Rectal smooth muscle tissue (tissue), 1 donor: ENCODE measurements at regions not wholly inside any gene's neighbourhood (a gene's known extent, or its start where the extent isn't known, plus 50 kb on each side); places are given as distances from the start of the nearest gene placed in this dataset.

Experiments
- H3K27ac ChIP-seq: one replicate; pipeline ENCODE4 v1.7.0; 2013; ENCODE audit warnings: low read depth, low read length, inconsistent platforms
- H3K27me3 ChIP-seq: one replicate; pipeline ENCODE4 v1.7.0; 2013; ENCODE audit warnings: low read length; ENCODE audit not compliant: control insufficient read depth, insufficient read depth
- H3K36me3 ChIP-seq: one replicate; pipeline ENCODE4 v1.7.0; 2013; ENCODE audit warnings: low read length; ENCODE audit not compliant: control insufficient read depth, insufficient read depth
- H3K4me1 ChIP-seq: one replicate; pipeline ENCODE4 v1.7.0; 2013; ENCODE audit warnings: low read length; ENCODE audit not compliant: control insufficient read depth, insufficient read depth
- H3K4me3 ChIP-seq: one replicate; pipeline ENCODE4 v1.7.0; 2013; ENCODE audit warnings: low read length
- H3K9ac ChIP-seq: one replicate; pipeline ENCODE4 v1.7.0; 2013; ENCODE audit warnings: low read length

DNA sequence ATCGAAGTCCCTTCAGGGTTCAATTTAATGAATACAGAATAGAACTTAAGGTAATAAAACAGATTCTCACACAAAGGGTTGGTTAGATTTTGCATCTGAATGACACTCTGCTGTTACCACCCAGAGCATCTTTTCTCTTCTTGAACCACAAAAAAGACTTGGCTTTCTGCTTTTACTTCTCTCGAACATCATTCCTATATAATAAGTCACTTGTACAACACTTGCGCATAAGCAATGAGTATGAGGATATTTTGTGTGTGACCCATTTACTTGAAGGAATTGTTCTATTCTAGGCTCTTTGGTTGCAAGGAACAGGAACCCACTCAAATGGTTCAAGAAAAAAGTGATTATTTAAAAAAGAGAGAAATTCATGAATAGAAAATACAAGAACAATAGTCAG lies 126.2 kb downstream of the NUP35 start:
- H3K4me3 ChIP-seq: no peak overlapping the region
- H3K27ac ChIP-seq: no peak overlapping the region
- no peak overlapping the region for H3K9ac ChIP-seq
- H3K27me3 ChIP-seq: no peaks in the 10 kb centered on the region
- no peaks in the 10 kb centered on the region for H3K4me1 ChIP-seq
- H3K36me3 ChIP-seq: no peaks in the 10 kb centered on the region

DNA sequence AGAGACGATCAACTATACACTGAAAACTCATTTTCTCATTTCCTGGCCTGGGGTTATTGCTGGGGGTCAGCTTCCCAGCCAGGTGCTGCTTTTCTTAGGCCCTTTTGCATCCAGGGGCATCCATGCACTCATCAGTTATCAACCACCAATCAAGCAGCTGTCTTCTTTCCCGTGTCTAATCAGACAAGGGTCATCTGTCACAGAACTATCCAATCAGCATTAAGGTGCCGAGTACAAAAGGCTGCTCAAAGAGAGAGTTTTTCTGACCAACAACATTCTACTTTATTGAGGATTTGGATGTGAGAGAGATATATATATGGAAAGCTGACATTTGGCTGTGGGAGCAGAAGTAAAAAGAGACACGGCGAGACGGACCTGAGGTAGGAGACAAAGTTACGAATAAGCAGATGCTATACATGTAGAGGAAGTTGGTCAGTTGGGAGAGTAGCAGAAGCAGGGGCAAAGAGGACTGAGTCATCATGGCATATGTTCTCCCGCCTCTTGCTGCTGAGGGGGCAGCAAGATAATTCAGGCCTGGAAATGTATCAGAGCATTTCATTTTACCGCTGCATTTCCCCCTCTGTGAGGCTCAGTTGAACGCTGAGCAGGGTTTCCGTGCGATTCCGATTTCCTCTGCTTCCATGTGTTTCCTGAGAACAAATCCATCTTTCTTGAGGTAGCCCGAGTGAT lies 129.3 kb downstream of the NUP35 start:
- Histone ChIP-seq H3K9ac (no peak overlapping the region), H3K27ac (no peak overlapping the region), H3K4me1 (no peaks in the 10 kb centered on the region), H3K4me3 (no peak overlapping the region), H3K36me3 (no peaks in the 10 kb centered on the region), H3K27me3 (no peaks in the 10 kb centered on the region)

DNA sequence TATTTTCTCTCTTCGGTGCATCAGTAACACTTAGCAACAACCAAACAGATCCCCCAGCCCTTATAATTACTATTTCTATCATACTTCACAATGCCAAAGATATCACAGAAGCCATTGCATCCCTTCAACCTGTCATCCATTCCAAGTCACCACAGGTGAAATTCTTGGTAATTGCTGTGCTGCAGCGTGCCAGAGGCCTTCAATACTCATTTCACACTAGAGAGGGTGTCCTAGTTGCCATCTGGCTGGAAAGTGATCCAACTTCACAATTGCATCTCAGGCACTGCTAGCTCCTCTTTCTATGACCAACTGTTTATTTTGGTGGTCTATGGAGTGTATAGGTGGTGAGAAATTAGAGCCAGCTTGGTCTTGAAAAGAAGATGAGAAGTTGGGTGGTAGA lies 131.2 kb downstream of the NUP35 start:
- Histone ChIP-seq H3K36me3 (no peaks in the 10 kb centered on the region), H3K27ac (no peak overlapping the region), H3K27me3 (no peaks in the 10 kb centered on the region), H3K9ac (no peak overlapping the region), H3K4me3 (no peak overlapping the region), H3K4me1 (no peaks in the 10 kb centered on the region)

DNA sequence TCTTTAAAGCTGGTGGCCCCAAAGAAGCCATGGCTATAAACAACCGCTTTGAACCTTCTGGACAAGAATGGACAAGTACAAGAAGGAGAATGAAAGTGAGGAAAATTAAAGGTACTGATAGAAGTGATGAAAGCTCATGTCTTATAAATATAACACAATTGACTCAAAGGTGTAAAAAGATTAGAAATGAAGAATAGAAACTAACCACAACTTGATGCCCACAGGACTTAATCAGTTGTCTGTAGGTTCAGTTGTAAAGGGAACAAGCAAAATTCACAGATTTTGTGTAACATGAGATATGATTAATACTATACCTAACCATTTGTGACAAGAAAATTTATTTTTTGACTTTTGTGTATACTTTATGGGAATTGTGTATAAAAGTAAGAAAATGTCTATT lies 135.7 kb downstream of the NUP35 start:
- Histone ChIP-seq H3K27ac (no peak overlapping the region), H3K27me3 (no peaks in the 10 kb centered on the region), H3K4me3 (no peak overlapping the region), H3K9ac (no peak overlapping the region), H3K36me3 (no peaks in the 10 kb centered on the region), H3K4me1 (no peaks in the 10 kb centered on the region)

DNA sequence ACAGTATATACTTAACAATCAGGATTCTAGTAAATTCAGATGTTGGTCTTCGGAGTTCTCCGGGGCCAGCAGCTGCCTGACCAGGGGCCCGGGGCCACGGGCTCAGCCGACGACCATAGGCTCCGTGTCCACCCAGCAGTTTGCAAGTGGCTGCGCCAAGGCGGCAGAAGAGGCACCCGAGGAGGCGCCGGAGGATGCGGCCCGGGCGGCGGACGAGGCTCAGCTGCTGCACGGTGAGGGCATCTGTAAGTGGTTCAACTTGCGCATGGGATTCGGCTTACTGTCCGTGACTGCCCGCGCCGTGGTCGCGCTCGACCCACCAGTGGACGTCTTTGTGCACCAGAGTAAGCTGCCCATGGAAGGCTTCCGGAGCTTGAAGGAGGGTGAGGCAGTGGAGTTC lies 136.3 kb downstream of the NUP35 start:
- Histone ChIP-seq H3K27me3 (no peaks in the 10 kb centered on the region), H3K9ac (no peak overlapping the region), H3K4me1 (no peaks in the 10 kb centered on the region), H3K4me3 (no peak overlapping the region), H3K36me3 (no peaks in the 10 kb centered on the region), H3K27ac (no peak overlapping the region)

DNA sequence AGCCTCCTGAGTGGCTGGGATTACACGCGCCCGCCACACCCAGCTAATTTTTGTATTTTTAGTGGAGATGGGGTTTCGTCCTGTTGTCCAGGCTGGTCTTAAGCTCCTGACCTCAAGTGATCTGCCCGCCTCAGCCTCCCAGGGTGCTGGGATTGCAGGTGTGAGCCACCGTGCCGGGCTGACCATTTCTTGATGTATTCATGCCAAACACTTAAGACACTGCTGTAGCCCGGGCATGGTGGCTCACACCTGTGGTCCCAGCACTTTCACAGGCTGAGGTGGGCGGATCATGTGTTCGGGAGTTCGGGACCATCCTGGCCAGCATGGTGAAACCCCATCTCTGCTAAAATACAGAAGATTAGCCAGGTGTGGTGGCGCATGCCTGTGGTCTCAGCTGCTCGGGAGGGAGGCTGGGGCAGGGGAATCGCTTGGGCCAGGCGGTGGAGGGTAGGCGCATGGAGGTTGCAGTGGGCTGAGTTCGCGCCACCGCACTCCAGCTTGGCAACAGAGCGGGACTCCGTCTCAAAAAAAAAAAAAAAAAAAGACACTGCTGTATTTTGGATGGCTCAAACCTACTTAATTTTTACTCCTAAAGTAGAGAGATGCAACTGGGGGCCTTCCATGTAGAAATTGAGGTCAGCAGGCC lies 140.8 kb downstream of the NUP35 start:
- no peak overlapping the region for H3K4me3 ChIP-seq
- H3K4me1 ChIP-seq: no peaks in the 10 kb centered on the region
- H3K27ac ChIP-seq: no peak overlapping the region
- no peak overlapping the region for H3K9ac ChIP-seq
- H3K36me3 ChIP-seq: no peaks in the 10 kb centered on the region
- H3K27me3 ChIP-seq: no peaks in the 10 kb centered on the region

DNA sequence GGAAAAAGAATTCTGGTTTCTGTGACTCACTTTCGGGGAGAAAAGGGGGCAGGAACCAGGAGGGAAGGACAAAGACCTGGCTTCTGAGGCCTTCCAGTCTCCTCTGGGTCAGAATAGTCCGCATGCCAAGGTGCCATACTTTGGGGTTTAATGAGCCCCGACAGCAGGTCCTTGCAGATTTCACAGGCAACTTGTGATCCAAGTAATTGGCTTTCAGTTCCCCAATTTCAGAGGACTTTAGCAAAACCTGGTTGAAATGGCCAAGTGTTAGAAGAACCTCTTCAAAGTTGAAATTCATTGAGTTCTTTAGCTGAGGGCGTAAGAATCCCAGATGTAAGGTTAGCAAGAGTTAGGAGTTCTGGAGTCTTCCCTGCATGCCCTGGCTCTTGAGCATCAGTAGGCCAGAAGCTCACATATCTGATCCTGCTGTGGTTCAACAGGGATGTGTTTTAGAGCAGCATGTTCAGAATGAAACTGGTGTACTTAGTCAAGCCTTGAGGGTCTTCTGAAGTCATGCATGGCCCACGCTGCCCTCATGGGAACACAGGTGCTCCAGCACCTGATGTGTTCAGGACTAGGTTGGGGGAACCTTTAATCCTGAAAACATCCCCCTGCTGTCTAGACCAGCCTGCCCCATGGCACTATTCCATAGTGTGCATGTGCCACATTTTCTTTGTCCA lies 143.0 kb downstream of the NUP35 start:
- no peaks in the 10 kb centered on the region for H3K36me3 ChIP-seq
- H3K9ac ChIP-seq: no peak overlapping the region
- no peak overlapping the region for H3K4me3 ChIP-seq

DNA sequence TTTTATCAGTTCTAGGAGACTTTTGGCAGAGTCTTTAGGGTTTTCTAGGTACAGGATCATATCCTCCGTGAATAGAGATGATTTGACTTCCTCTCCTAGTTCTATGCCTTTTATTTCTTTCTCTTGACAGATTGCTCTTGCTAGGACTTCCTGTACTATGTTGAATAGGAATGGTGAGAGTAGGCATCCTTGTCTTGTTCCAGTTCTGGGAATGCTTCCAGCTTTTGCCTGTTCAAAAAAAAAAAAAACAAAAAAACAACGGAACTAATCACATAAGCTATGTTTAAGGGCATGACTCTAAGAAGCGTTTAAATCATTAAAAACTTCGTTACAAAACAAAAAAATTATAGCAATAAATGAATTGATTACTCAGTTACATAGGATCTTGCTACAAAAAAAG lies 145.7 kb downstream of the NUP35 start:
- H3K4me1 ChIP-seq: no peaks in the 10 kb centered on the region
- no peak overlapping the region for H3K27ac ChIP-seq
- no peak overlapping the region for H3K9ac ChIP-seq

More for the DNA sequence above, 143.0 kb downstream of the NUP35 start:
- Histone ChIP-seq H3K27ac (no peak overlapping the region), H3K4me1 (no peaks in the 10 kb centered on the region), H3K27me3 (no peaks in the 10 kb centered on the region)

DNA sequence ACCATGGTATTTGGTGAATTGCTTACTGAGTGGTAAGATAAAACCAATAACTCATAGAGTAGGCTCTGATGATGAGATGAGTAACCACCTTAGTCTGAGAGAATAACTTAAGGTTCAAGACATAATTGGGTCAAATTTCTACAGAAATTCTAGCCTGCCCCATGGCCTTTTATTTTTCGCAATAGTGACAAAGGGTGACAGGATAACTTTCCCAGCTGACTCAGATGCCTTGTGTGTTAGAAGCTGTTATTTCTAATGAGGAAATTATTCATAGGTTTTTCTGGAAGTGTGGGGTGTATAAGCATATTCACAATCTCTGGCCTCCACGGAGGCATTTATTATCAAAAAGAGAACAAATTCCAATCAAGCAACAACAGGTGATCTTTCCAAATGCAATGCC lies 159.0 kb downstream of the NUP35 start:
- Histone ChIP-seq H3K4me3 (no peak overlapping the region), H3K4me1 (no peaks in the 10 kb centered on the region), H3K27me3 (no peaks in the 10 kb centered on the region), H3K36me3 (no peaks in the 10 kb centered on the region), H3K9ac (no peak overlapping the region), H3K27ac (no peak overlapping the region)

More for the DNA sequence above, 145.7 kb downstream of the NUP35 start:
- H3K27me3 ChIP-seq: no peaks in the 10 kb centered on the region
- no peaks in the 10 kb centered on the region for H3K36me3 ChIP-seq
- no peak overlapping the region for H3K4me3 ChIP-seq

DNA sequence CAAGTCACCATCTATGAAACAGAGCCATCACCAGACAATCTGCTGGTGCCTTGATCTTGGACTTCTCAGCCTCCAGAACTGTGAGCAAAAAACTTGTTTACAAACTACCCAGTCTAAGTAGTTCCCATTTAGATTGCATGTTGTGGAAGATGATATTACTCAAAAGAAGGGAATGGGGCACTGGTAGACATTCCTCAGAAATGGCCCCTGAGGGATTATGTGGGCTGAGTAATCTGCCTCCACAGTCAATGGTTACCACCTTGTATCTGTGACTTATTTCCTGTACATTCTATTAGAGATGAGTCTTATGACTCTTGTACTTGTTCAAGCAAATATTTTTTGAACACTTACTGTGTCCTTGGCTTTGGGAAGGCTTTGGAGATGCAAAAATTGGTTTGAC lies 160.4 kb downstream of the NUP35 start:
- Histone ChIP-seq H3K4me1 (no peaks in the 10 kb centered on the region), H3K4me3 (no peak overlapping the region), H3K9ac (no peak overlapping the region), H3K36me3 (no peaks in the 10 kb centered on the region), H3K27ac (no peak overlapping the region), H3K27me3 (no peaks in the 10 kb centered on the region)

DNA sequence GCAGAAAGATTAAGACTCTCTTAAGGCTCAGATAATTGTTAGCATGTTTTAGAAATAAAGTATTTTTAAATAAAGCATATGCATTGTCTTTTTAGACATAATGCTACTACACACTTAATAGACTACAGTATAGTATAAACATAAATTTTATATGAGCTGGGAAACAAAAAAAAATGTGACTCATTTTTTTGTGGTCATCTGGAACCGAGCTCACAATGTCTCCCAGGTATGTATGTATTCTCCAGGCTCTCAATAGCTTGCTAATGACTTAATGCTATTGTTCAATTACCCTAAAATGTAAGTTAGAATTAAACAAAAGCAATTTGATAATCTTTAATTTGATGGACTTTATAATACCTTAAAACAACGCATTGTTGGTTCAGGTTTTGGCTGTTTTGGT lies 167.2 kb downstream of the NUP35 start:
- Histone ChIP-seq H3K4me1 (no peaks in the 10 kb centered on the region), H3K9ac (no peak overlapping the region), H3K27ac (no peak overlapping the region), H3K36me3 (no peaks in the 10 kb centered on the region), H3K27me3 (no peaks in the 10 kb centered on the region), H3K4me3 (no peak overlapping the region)

DNA sequence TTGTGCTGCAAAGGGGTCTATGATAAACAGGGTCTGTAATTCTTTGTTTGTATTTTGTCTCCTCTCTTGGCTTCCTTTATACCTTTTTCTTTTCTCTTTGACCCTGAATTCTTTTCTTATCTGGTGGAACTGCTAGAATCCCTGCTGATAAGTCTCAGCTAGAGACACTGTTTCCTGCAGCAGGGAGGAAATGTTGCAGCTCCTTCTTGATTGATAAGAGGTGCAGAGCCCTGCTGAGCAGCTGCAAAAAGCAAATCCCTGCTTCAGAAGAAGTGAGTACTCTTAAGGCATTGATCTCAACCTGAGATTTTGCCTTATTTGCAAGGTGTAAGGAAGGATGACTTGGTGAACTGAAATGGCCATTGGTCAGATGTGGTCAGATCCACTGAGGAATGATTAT lies 167.8 kb downstream of the NUP35 start:
- Histone ChIP-seq H3K27ac (no peak overlapping the region), H3K27me3 (no peaks in the 10 kb centered on the region)

DNA sequence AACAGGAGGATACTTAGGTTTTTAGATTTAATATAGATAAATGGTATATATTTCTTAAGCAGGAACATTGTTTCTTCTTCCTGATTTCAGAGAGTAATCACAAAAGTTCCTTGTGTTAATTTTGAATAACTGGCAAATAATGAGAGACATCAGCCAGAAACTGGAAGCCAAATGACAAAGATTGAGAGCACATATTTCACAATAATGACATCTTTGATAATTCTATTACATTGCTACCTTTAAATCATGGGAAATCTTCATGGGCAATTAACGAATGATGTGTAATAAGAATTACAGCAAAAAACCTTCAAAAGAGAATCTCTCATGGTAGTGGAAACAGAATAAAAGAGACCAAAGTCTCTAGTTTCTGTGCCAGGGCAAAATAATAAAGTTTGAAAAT lies 215.1 kb downstream of the NUP35 start:
- Histone ChIP-seq H3K36me3 (no peaks in the 10 kb centered on the region), H3K27ac (no peak overlapping the region), H3K27me3 (no peaks in the 10 kb centered on the region), H3K4me3 (no peak overlapping the region), H3K4me1 (no peaks in the 10 kb centered on the region), H3K9ac (no peak overlapping the region)

More for the DNA sequence above, 167.8 kb downstream of the NUP35 start:
- Histone ChIP-seq H3K4me1 (no peaks in the 10 kb centered on the region), H3K9ac (no peak overlapping the region), H3K4me3 (no peak overlapping the region), H3K36me3 (no peaks in the 10 kb centered on the region)
